Skeletal muscle cell (primary cell): ENCODE measurements at regions not wholly inside any gene's neighbourhood (a gene's known extent, or its start where the extent isn't known, plus 50 kb on each side); places are given as distances from the start of the nearest gene placed in this dataset.
A peak's percentile ranks its signal among the peaks of the same experiment; 100 is the strongest.

ENCODE experiments used
- DNase-seq: peaks from one replicate; pipeline ENCODE4 v3.0.0-alpha.2; 2010; ENCODE audit warnings: low read depth
- H3K4me3 ChIP-seq: 2 replicates; pipeline ENCODE4 v1.5.1; 2011; ENCODE audit warnings: low read depth, mild to moderate bottlenecking, control low read depth, low read length, moderate library complexity

- DNase-seq = no peak
- no peak overlapping the region for H3K4me3 ChIP-seq
These were observed 485.4 kb upstream of the CLINT1 start for GRCh38 chr5:158344376-158344775.

DNA sequence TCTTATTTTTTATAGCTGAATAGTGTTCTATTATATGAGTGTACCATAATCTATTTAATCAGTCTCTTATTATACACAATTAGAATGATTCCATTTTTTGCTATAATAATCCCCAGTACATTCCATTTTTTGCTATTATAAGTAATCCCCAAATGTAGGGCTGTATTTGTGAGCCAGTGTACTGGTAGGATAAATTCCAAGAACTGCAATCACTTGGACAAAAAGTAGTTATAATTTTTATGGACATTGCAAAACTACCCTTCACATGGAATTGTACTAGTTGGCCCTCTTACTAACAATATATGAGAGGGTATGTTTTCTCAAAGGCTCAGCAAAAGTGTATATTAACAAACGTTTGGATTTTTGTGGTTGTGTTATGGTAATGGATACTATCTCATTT, 481.7 kb upstream of the CLINT1 start:
- DNase-seq = no peak
- H3K4me3 ChIP-seq = no peak overlapping the region

GRCh38 chr5:158326256-158326655, 467.3 kb upstream of the CLINT1 start:
- DNase-seq = no peak
- no peak overlapping the region for H3K4me3 ChIP-seq

GRCh38 chr5:158324236-158324635, 465.3 kb upstream of the CLINT1 start:
- no peak for DNase-seq
- no peak overlapping the region for H3K4me3 ChIP-seq

GRCh38 chr5:158322620-158323019, 463.7 kb upstream of the CLINT1 start:
- DNase-seq = no peak
- H3K4me3 ChIP-seq = no peak overlapping the region

- no peak for DNase-seq
These were observed 462.0 kb upstream of the CLINT1 start for GRCh38 chr5:158320934-158321333.

DNA sequence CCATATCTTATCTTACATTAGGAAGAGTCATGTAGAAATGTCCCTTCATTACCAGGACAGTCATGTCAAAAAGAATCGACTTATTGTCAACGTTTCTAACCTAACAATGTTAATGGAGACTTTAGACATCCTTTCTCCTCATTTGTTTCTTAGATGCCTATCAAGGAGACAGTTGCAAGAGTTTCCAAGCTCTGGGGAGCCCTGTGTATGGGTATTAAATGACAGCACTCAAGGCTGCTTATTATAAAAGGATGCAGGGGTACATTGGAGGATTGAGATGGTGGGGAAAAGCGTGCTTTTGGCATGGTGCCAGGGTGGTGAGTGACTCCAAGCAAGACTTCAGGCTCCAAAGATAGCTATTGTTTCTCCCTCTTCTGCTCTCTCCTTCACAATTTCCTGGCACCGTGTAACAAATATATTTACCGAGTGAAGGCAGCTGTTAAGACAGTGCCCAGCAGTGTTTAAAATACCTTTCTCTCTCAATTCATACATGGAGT, 461.3 kb upstream of the CLINT1 start:
- no peak for DNase-seq
- H3K4me3 ChIP-seq = no peak overlapping the region

More at GRCh38 chr5:158320934-158321333, 462.0 kb upstream of the CLINT1 start:
- H3K4me3 ChIP-seq = no peak overlapping the region

GRCh38 chr5:158317507-158317906, 458.6 kb upstream of the CLINT1 start:
- no peak overlapping the region for H3K4me3 ChIP-seq
- DNase-seq = no peak

DNA sequence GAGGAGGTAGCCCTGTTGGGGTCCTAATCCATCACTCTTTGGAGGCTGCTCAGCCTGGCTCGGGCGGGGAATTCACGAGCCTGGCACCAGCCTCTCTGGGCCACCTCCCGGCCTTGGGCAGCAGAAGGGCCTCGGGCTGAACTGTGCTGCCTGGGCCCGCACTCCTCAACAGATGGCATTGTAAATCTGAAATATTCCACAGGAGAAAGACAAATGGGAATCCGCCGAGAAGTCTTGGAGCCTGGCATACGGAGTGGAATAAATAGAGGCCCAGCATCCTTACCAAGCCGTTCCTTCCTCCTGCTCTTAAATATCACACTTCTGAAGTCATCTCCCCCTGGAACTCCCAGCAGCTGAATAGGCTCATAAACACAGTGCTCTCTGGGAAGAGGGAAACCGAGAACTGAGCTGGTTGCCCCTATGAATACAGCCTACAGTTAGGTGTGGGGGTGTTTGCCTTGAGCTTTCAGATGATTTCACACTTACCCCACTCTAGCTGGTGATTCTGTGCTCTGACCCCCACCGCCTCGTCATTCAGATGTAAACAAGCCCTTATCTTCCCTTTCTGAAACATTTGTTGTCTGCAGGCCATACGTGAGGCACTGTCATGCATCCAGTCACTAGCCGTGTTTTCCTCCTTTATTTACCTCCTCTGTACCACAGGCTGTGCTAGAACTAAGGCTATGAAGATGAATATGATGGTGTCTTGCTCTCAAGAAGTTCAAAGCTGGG, 455.0 kb upstream of the CLINT1 start:
- DNase-seq = no peak
- H3K4me3 ChIP-seq = no peak overlapping the region

GRCh38 chr5:158313027-158313732, 454.2 kb upstream of the CLINT1 start:
- H3K4me3 ChIP-seq = no peak overlapping the region
- DNase-seq = no peak

GRCh38 chr5:158309088-158309807, 450.3 kb upstream of the CLINT1 start:
- DNase-seq = no peak
- H3K4me3 ChIP-seq = no peak overlapping the region

DNA sequence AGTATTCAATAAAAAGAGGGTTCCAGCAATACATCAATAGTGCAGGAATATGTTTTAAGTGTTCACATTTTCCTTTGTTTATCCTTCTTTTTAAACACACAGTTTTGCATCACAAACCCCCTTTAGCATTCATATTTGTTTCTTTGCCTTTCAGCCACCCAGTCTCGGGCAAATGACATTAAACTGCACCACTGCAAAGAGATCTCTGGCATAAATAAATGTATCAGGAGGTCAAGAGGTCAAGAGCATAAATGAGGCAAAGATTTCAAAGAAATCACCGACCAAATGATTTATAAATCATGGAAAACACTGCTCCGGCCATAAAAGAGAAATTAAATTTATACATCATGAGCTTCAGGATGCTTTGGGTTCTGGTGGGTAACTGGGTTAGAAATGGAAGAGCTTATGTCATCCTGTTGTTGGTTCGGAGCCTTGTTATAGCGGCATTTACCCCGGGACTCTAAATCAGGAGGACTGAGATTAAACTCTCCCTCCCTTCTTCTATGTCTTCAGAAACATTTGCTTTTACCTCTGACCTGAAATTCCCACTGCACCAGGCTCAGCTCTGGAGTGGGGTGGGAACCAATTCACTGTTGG, 449.6 kb upstream of the CLINT1 start:
- DNase-seq = no peak
- no peak overlapping the region for H3K4me3 ChIP-seq

DNA sequence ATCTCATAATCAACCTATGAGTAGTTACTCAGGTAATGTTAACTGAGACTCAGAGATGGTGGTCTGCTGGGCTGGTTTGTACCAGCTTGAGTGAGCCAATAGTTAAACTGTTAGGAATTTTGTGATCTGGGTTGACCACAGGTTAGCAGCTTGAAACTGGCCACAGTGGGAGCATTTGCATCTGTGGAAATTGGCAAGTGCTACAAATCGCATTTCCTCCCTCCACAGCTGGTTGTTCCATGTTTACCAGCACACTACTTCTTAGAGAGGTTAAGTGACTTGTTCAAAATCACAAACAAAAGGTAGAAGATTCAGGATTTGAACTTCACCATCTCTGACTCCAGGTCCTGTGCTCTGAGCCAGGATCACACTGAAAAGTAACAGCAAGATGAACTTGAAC, 446.9 kb upstream of the CLINT1 start:
- DNase-seq = no peak
- H3K4me3 ChIP-seq = no peak overlapping the region

- H3K4me3 ChIP-seq = no peak overlapping the region
- no peak for DNase-seq
These were observed 445.7 kb upstream of the CLINT1 start for GRCh38 chr5:158304607-158305006.

- no peak for DNase-seq
- no peak overlapping the region for H3K4me3 ChIP-seq
These were observed 444.9 kb upstream of the CLINT1 start for GRCh38 chr5:158303883-158304282.

GRCh38 chr5:158303275-158303674, 444.3 kb upstream of the CLINT1 start:
- peak; percentile 2 for DNase-seq
- no peak overlapping the region for H3K4me3 ChIP-seq

GRCh38 chr5:158302029-158302428, 443.1 kb upstream of the CLINT1 start:
- H3K4me3 ChIP-seq = no peak overlapping the region
- no peak for DNase-seq

DNA sequence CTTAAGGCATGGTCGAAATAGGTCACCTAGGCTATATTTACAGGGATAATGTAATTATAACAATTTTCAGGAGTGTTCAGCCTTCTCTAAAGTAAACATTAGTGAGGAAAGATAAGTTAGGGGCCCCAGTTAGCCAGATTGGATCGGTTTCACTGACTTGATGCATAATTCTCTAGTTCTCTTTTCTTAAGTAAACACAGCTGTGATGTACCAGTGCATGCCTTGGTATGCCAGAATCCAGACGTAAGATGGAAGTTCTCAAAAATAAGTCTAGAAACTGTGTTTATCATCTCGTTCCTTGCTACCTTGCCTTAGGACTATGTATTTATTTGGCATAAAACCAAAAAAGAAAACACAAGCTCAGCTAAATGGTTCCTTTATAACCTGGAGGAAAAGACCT, 442.2 kb upstream of the CLINT1 start:
- DNase-seq = no peak

GRCh38 chr5:158300256-158300655, 441.3 kb upstream of the CLINT1 start:
- no peak for DNase-seq
- H3K4me3 ChIP-seq = no peak overlapping the region

More for the DNA sequence above, 442.2 kb upstream of the CLINT1 start:
- no peak overlapping the region for H3K4me3 ChIP-seq

DNA sequence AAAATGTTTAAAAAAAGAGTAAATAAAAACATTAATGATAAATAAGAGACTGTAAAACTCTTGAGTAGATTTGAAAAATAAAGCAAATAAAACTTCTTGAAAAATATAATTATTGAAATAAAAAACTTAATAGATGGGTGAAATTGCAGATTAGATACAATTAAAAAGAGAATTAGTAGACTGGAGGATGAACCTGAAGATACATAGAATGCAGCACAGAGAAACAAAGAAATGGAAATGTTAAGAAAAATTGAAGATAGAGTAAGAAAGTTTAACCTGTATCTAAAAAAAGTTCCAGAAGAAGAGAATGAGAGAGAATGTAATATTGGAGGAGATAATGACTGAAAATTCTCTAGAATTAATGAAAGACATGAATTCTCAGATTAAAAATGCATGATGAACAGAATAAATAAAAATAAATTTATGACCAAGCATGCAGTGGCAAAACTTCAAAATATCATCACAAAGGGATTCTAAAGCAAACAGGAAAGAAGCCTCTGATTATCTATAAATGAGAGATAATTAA, 438.1 kb upstream of the CLINT1 start:
- no peak for DNase-seq
- no peak overlapping the region for H3K4me3 ChIP-seq
